Stimulated activated CD4-positive, alpha-beta T cell treated with anti-CD3 and anti-CD28 coated beads, TNF-alpha, amount 100 ng/mL, for 4 hours (primary cell): ENCODE measurements at regions not wholly inside any gene's neighbourhood (a gene's known extent, or its start where the extent isn't known, plus 50 kb on each side); places are given as distances from the start of the nearest gene placed in this dataset.

Experiments
- DNase-seq, 3 experiments: peaks; one replicate each; pipeline ENCODE4 v3.0.0-alpha.2; 2020; ENCODE audit warnings: low read depth in 3 of 3

DNA sequence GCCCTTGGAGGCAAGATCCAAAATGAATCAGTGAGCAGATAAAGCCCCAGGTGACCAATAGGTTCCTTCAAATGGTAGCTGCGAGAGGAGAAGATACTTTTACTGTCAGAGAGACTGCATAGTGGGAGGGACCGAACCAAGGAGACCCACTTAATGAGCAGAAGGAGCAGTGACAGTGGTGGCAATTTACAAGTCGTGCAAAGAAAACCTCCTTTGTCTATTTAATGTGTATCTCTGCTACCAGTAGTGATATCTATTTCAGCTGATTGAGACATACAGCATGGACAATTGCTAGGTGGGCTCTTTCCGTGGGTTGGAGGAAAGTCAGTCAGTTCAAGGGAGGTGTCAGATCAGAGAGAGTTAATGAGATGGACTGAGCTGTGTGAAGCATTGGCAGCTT is 480.4 kb downstream of the GATA3 start:
- DNase-seq: no peak

DNA sequence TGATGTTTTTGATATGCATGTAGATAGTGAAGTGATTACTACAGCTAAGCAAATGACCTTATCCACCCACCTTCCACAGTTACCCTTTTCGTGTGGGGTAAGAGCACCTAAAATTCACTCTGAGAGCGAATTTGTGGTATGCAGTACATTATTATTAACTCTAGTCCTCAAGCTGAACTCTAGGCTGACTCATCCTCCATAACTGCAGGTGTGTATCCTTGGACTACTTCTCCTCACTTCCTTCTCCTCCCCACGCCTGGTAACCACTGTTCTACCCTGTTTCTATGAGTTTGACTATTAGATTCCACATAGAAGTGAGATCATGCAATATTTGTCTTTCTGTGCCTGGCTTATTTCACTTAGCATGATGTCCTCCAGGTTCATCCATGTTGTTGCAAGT is 484.6 kb downstream of the GATA3 start:
- no peak for DNase-seq

DNA sequence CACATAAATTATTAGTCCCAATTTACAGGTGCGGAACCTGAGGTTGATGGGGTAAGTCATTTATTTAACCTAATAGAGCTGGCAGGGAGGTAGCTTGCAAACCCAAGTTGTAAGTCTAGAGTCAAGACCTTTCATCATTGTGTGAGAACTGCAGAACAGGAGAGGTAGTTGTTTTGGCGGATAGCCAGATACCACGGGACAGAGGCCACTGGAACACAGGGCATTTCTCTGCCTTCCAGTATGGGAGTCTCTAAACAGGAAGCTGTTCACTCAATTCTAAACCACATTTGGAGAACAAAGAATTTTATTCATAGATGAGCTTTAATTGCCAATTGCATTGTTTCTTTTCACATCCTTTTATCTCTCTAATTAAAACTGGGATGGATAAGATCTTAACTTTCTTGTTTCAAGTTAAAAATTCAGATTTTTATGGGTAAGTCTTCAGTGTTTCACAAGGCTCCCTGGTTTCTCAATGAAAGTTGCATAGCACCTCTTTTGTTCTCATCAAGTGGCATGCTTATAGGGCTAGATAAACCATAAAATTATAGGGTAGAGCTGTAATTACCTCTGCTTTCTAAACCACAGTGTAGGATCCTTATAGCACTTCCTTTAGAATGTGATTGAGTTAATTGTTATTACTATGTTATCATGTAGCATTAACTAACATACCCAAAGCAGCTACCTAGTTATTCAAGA is 489.0 kb downstream of the GATA3 start:
- DNase-seq: no peak

DNA sequence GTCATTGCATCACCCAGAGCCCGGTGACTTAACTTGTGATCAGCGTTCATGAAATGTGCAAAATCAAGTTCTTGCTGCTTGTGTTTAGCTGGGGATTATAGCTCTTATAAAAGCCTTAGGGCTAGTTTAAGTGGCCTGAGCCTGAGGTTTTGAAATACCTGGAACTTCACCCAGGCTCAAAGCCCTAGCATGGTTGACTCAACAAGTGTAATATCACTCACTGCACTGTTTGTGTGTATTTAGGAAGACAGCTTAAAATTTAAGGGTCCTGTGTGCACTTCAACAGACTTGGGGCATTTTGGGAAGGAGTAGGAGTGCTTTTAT is 489.5 kb downstream of the GATA3 start:
- DNase-seq: no peak

DNA sequence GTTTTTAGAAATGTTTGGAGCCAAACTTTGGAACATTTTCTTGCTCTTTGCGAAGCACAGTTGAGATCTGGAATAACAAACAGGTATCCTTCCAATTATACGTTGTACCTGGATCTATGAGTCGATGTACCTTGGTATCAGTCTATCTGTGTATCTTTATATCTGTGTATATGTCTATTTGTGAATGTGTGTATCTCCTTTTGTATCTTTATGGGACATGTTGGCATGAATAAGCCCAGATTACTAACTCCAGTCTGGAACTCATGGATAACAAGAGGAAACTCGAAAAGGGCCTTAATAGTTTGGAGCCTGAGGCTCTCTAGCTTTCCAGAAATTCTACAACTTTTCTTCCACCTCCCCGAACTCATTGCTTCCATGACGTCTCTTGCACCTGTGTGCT is 490.0 kb downstream of the GATA3 start:
- no peak for DNase-seq

DNA sequence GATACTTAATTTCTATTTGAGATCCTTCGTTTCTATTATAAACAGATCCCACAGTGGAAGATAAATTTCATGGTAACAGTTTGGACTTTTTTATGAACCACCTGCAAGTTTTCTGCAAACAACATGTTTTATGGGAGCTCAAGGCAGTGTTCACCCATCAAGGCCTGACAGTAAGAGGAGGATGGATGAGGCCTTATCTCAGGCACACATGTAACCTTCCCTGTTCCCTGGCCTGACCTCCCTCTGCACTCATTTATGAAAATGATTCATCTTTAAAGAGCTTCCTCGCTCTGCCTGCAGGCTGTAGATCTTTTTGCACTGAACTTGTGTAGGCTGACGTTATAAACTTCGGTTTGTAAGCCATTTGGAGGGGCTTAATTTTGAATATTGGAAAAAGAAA is 500.1 kb downstream of the GATA3 start:
- DNase-seq: no peak

DNA sequence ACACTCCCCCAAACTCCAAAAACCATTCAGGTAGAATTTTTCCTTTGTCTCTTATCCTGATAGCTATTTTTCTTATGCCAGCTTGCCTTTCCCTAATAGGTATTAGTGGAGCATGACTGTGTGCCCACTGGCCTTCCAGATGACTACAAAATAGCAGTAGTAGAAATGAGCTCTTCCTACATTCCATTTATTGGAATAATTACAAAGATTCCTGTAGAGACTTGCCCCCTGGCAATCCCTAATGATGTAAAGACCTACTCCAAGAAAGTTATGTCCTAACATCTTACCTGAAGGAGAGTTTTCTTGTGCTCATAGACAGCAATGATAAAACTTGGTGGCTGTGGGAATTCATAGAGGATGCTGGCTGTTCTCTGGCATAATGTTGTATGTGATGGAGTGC is 501.8 kb downstream of the GATA3 start:
- DNase-seq: no peak

DNA sequence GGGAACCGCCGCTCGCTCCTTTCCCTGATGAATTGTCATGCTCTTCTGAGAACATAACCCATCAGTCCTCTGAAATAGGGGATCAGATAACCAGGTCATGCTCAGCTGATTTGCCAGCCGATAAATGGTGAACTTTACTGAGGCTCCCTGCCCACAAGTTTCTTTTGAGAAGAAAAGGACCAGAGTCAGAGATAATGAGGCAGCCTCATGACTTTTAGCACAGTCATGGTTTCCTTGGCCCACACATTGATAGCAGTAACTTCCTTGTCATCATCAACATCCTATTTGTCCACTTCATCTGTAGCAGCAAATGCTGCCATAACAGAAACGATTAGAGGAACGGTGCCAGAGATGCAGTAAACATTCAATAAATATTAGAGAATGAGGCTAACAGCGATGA is 509.0 kb downstream of the GATA3 start:
- no peak for DNase-seq

DNA sequence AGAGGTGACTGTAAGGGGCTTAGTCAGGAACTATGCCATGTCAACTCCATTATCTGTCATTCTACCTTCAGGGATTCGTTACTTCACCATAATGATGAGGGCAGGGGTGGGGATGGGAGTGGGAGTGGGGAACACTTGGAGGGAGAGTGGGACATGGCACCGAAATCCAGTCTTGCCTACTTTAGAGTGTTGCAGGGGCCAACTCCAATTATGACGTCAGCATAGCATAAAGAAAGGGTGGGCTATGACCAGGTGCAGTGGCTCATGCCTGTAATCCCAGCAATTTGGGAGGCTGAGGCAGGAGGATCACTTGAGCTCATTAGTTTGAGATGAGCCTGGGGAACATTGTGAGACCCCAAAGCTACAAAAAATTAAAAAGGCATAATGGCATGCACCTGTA is 512.2 kb downstream of the GATA3 start:
- no peak for DNase-seq

DNA sequence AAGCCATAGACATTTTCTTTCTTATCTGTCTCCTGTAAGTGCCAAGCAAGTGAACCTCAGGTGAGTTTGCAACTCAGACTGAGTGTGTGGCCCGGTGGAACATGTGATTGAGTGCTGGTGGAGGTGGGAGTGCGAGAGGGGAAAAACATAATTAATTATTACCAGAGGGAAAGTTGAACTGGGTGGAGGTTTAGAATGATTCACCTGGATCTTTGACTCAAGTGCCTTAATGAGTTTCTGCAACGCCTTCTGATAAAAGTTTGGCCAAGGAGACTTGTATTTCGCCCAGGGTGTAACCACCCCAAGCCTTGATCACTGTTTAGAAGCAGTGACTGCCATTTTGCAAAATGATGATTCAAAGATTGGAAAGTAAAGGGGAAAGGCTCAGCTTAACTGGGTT is 513.9 kb downstream of the GATA3 start:
- no peak for DNase-seq

DNA sequence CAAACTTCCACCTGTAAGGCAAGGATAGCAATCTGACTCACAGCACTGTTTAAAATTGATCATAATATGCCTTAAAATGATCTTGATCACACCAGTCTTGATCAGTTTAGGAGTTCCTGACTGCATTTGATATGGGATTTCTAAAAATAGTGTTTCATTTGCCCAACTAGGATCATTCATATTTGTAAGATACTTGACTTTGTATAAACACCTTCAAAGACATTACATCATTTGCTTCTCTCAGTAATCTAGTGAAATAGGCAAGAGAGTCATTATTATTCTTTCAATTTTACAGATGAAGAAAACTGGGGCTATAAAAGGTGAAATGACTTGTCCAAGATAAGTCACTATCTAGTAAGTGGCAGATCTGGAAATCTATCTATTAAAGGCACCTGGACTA is 521.1 kb downstream of the GATA3 start:
- DNase-seq: no peak

DNA sequence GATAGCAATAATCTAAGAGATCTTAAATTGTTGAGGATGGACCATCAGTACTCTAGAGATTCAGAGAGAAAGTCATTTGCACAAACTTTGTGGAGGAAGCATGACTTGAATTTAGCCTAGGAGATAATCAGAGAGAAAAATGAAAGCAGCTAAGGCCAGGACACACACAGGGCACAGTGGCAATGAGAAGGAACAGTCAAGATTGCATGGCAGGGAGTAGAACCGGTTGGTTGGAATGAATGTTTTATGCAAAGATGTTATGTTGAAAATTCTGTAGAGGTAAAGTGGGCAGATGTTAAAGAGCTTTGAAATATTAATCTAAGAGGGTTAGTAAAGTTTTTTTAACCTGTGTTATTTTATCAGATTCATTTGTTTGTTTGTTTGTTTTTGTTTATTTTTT is 521.8 kb downstream of the GATA3 start:
- no peak for DNase-seq

DNA sequence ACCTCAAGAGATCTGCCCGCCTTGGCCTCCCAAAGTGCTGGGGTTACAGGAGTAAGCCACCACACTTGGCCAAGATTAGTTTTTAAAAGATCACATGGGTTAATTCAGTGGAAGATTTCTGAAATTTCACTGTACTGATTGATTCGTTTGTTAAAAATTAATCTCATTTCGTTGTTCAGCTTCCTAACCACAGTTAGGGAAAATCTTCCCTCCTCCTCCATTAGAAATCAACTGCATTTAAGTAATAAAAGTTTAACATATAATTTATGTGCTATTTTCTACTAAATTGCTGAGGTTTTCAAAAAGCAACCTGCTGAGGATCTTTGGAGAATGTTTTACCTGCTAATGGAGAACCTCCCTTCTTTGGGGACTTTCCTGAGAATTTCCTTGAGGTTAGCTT is 522.4 kb downstream of the GATA3 start:
- no peak for DNase-seq

DNA sequence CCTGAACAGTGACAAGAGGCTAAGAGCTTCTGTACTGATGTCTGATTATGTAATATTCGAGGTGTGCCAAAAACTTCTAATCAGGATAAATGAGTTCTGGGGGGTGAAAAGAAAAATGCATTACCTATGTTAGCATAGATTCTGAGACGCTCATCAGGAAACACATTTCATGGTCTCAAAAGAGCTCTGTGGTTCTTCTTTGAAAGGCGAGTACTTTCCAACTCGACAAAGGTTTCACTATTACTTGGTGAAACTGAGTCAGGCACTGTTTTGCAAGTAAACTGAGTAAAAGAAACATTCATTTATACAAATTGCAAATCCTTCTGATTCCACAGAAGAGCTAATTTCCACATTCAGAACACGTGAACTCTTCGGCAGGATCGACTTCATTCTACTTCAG is 523.2 kb downstream of the GATA3 start:
- no peak for DNase-seq

DNA sequence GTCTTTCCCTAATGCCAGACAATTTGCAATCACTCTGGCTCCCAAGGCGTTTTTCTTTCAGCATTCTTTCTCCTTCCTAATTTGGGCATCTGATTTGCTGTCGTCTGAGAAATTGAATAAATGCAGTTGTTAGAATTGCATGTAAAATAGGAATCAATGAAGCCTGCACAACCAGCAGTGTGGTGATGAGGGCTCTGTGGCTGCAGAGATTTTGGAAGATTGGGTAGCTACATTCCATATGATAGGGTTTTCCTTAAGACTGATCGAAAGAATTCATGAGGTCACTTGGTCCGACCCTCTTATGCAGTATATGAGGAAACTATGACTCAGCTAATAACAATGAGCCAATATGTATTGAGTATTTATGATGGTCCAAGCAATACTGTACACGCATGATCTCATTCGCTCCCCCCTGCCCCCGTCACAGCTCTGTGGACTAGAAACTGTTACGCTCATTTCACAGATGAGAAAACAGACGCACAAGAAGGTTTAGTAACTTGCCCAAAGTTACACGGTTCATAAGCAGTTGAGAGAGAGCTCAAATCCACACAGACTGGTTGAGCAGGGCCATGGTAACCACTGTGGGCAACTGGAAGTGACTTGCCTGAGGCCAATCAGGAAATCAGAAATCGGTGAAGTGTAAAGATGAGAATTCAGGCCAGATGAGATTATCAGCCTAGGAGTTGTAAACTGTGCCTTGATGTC is 527.2 kb downstream of the GATA3 start:
- DNase-seq: no peak

DNA sequence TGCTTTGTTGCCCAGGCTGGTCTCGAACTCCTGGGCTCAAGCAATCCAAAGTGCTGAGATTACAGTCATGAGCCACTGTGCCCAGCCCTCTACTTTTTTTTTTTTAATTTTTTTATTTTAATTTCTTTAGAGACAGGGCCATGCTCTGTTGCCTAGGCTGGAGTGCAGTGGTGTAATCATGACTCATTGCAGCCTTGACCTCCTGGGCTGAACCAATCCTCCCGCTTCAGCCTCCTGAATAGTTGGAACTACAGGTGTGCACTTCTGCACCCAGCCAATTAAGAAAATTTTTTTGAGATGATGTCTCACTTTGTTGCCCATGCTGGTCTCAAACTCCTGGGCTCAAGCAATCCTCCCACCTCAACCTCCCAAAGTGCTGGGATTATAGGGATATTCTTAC is 528.6 kb downstream of the GATA3 start:
- DNase-seq: no peak

DNA sequence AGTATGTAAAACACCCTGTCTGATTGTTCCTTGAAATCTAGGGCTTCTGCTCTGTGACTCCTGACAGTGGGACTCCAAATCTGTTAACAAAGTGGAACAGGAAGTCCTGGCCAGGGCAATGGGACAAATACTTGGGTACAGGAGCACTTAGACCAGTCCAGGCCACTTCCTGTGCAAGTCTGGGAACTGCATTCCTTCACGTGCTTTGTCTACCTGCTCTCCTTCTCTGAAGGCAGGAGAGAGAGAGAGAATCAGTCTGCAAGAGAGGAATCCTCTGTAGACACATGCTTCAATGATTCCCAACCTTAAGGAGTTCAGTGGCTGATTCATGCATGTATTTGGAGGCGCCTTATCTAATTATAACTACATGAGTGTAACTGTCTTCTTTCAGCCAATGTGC is 530.2 kb downstream of the GATA3 start:
- DNase-seq: no peak

DNA sequence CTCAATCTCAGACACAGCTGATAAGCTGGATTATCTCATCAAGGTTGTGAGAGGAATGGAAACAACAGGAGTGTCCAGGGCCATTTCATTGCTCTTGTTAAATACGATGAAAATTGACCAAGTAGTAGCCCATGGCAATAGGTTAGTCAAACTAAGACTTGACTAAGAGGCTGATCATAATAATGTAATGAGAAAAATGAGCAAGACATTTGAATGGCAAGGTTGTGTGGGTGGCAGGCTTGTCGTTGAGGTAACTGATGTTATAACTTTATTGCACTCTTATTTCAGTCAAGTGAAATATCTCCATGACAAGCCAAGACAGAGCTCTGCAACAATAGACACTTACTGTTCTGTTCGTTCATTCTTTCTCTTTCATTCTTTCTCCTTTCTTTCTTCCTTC is 532.0 kb downstream of the GATA3 start:
- DNase-seq: no peak

DNA sequence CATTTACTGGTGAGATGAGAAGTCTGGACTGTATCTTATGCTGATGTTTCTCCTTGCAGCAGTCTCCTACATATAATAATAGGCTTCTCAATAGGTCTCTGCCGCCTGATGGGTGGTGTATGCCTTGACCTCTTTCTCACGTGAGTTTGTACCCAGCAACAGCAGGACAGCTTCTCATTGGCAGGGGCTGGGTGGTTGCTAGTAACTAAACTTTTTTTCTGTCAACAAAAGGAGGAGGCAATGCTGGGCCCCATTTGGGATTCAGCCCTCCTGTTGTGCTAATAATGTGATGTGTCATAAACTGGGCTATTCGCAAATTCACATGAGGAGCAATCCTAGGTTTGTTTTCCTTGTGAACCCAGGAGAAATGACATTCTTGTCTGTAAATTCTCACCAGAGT is 533.6 kb downstream of the GATA3 start:
- DNase-seq: no peak

DNA sequence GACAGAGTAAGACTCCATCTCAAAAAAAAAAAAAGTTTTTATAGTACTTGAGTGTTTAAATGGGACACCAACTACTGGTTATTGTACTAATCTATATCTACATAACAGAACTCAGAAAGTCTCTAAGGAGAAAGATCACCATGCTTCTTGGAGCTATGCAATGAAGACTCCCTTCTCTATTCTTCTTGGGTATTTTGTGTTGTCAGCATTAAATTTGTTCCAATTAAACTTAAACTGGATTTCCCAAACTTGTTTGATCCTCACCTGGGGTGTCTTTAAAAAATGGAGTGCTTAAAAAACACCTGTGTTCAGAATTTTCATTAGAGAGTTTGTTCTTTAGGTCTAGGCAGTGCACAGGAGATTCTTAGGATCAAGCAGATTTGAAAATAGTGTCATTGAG is 536.0 kb downstream of the GATA3 start:
- no peak for DNase-seq

DNA sequence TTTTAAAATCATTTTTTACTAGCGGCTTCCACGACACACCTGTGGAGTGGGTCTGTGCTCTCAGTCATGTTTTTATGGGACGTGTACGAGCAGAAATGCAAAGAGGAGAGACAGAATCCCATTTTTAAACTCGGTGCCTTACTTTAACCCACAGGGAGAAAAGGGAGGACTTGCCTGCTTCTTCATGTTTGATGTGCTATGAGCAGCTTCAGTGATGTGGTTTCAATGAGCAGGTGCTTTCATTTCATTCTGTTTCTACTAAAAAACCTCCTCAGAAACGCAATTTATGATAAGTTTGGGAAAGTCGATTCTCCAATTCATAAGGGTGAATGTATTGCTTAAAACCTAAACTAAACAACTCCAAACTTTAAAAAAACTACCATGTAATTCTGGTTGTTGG is 537.2 kb downstream of the GATA3 start:
- DNase-seq: no peak

DNA sequence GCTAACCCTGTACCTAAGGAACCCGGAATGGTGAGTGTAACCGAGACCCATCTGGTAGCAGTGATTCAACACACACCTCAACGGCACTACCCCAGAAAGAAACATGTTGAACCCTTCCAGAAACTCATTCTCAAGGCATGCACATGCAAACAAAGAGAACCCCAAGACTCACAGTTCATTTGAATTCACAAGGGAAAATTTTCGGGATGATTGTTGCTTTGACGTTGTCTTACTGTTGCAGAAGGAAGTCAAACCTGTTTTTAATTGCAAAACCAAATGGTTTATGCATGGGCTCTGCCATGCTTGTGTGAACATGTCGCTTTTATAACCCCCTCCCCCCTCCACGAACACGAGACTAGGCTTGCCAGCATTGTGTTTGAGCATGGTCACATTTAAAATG is 539.7 kb downstream of the GATA3 start:
- DNase-seq: no peak

DNA sequence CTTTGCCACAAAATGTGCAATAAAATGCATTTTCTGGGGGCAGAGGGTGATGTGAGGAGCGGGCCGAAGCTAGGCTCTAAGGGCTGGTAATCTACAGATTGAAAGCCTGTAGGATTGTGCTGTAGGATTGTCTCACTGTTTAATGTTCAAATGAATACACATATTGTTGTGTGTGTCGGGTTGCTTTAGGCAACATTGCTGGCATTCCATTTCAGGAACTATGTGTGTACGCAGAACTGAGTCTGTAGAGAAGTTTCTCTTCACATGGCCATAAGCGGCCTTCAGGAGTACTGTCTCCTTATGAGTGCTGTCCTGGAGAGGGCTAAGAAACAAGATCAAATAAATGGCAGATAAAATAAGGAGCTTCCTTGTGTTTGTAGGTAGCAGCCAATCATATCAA is 540.2 kb downstream of the GATA3 start:
- DNase-seq: no peak

DNA sequence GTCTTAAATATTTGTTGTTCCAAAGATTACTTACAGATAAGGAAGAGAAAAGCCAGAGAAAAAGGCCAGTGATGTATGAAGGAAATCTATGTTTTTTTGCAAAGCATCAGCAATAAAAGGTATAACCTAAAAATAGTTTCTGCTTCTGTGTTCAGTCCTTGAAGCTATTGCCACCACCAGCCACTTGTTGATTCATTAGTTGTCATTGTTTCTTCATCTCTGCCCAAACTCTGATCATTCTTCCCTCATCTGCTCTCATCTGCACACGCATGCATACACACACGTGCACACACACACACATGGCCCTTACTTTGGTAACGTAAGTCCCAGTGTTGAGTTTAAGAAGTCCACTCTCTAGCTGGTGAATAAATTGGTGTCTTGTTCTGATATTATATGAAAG is 540.7 kb downstream of the GATA3 start:
- no peak for DNase-seq
